SK-N-SH (cell line): ENCODE measurements at regions not wholly inside any gene's neighbourhood (a gene's known extent, or its start where the extent isn't known, plus 50 kb on each side); places are given as distances from the start of the nearest gene placed in this dataset.

ENCODE experiments used
- CTCF ChIA-PET: fragments of 300-600, 350-600 bp; formaldehyde crosslinking; extraction: SDS; loops from one replicate; lab custom pipeline; 2021; lab: Yijun Ruan, JAX
- POLR2A ChIA-PET: fragments of 350-600 bp; sonication (Branson Sonifier 250); formaldehyde crosslinking; extraction: SDS; loops from one replicate; lab custom pipeline; 2020; ENCODE audit warnings: antibody characterized with exemption, inconsistent platforms; lab: Yijun Ruan, JAX
- DNase-seq: peaks from one replicate; pipeline ENCODE4 v3.0.0; 2012
- H2AFZ ChIP-seq: fragments of 200-600 bp; sonication (generic); 2 replicates; pipeline ENCODE4 v1.8.1; 2016; ENCODE audit warnings: antibody characterized with exemption, mild to moderate bottlenecking, low read depth
- H3F3A ChIP-seq: fragments of 200-600 bp; sonication (generic); replicated peaks from 2 replicates; pipeline ENCODE3; 2016; ENCODE audit warnings: antibody characterized with exemption, mild to moderate bottlenecking; ENCODE audit not compliant: insufficient read depth
- H3K27ac ChIP-seq, 2 experiments: fragments of 200-500 bp in 1 of 2; fragments of 200-600 bp in 1 of 2; sonication (Bioruptor generic) in 1 of 2; sonication (generic), shearing (Covaris generic) in 1 of 2; 2 replicates each; pipeline versions ENCODE4 v1.5.1 to v1.6.1; 2014 to 2016; ENCODE audit warnings: low read depth in 2 of 2, inconsistent platforms in 1 of 2, low read length in 1 of 2, mild to moderate bottlenecking in 1 of 2, mixed read lengths in 1 of 2
- H3K27me3 ChIP-seq: fragments of 200-600 bp; sonication (generic), shearing (Covaris generic); 2 replicates; pipeline ENCODE4 v1.6.1; 2016; ENCODE audit warnings: mixed run types; ENCODE audit not compliant: insufficient read depth
- H3K36me3 ChIP-seq, 2 experiments: fragments of 200-500 bp in 1 of 2; fragments of 200-600 bp in 1 of 2; sonication (Bioruptor generic) in 1 of 2; sonication (generic) in 1 of 2; replicated peaks in 1 of 2; 2 replicates each; pipeline versions ENCODE3 to v1.5.1; 2014 to 2016; ENCODE audit warnings: low read length in 1 of 2, mild to moderate bottlenecking in 1 of 2; ENCODE audit not compliant: insufficient read depth in 2 of 2, control insufficient read depth in 1 of 2
- H3K4me1 ChIP-seq, 2 experiments: fragments of 200-500 bp in 1 of 2; fragments of 200-600 bp in 1 of 2; sonication (Bioruptor generic) in 1 of 2; sonication (generic), shearing (Covaris generic) in 1 of 2; 2 replicates each; pipeline versions ENCODE4 v1.5.1 to v1.6.1; 2014 to 2016; ENCODE audit warnings: low read depth in 1 of 2, low read length in 1 of 2, mixed run types in 1 of 2; ENCODE audit not compliant: insufficient read depth in 2 of 2, control insufficient read depth in 1 of 2
- H3K4me2 ChIP-seq: fragments of 200-600 bp; sonication (generic), shearing (Covaris generic); 2 replicates; pipeline ENCODE4 v1.6.1; 2017; ENCODE audit warnings: mixed run types
- H3K4me3 ChIP-seq, 2 experiments: fragments of 200-500 bp in 1 of 2; fragments of 200-600 bp in 1 of 2; sonication (Bioruptor generic) in 1 of 2; sonication (generic), shearing (Covaris generic) in 1 of 2; 2 replicates each; pipeline versions ENCODE4 v1.5.1 to v1.8.1; 2014 to 2016; ENCODE audit warnings: low read depth in 2 of 2, inconsistent platforms in 1 of 2, low read length in 1 of 2, mild to moderate bottlenecking in 1 of 2, mixed read lengths in 1 of 2, moderate library complexity in 1 of 2
- H3K79me2 ChIP-seq: fragments of 200-600 bp; sonication (generic); 2 replicates; pipeline ENCODE4 v1.8.1; 2017; ENCODE audit warnings: mild to moderate bottlenecking; ENCODE audit not compliant: insufficient read depth
- H3K9ac ChIP-seq: fragments of 200-600 bp; sonication (generic); 2 replicates; pipeline ENCODE4 v1.6.1; 2017; ENCODE audit warnings: mixed run types
- H3K9me2 ChIP-seq: fragments of 200-600 bp; sonication (generic); 2 replicates; pipeline ENCODE4 v1.6.1; 2017; ENCODE audit warnings: mixed run types
- H3K9me3 ChIP-seq: fragments of 200-600 bp; sonication (generic); 2 replicates; pipeline ENCODE4 v1.6.1; 2017; ENCODE audit warnings: mixed run types, mild to moderate bottlenecking, moderate library complexity
- H4K20me1 ChIP-seq: fragments of 200-600 bp; sonication (generic); 2 replicates; pipeline ENCODE4 v1.6.1; 2017; ENCODE audit warnings: mild to moderate bottlenecking, mixed run types; ENCODE audit not compliant: insufficient read depth
- ELF1 ChIP-seq: IDR thresholded peaks from 2 replicates; pipeline ENCODE4 v1.4.0; 2012
- FOXM1 ChIP-seq: IDR thresholded peaks from 2 replicates; pipeline ENCODE4 v1.4.0; 2012; ENCODE audit warnings: low read depth, mild to moderate bottlenecking
- JUND ChIP-seq: IDR thresholded peaks from 2 replicates; pipeline ENCODE4 v1.4.0; 2012
- MEF2A ChIP-seq: IDR thresholded peaks from 2 replicates; pipeline ENCODE4 v1.4.0; 2012; ENCODE audit warnings: low read depth, borderline replicate concordance
- PBX3 ChIP-seq: IDR thresholded peaks from 2 replicates; pipeline ENCODE4; 2012
- RAD21 ChIP-seq: IDR thresholded peaks from 2 replicates; pipeline ENCODE4 v1.6.1; 2012; ENCODE audit warnings: mild to moderate bottlenecking, low read length
- TEAD4 ChIP-seq: IDR thresholded peaks from 2 replicates; pipeline ENCODE4 v1.4.0; 2012; ENCODE audit warnings: mild to moderate bottlenecking, borderline replicate concordance; ENCODE audit not compliant: insufficient read depth
- USF2 ChIP-seq: fragments of 150-350 bp; IDR thresholded peaks from 2 replicates; pipeline ENCODE4 v1.6.1; 2017; ENCODE audit warnings: antibody characterized with exemption, low read length, low read depth, borderline replicate concordance
- WGBS: methylation state at CpG from one replicate; pipeline ENCODE4 v1.1.6; 2017; ENCODE audit warnings: low lambda C conversion rate; 5-methylcytosine and 5-hydroxymethylcytosine counted together
- TF ChIP-seq, protein P1 (sequence below): IDR thresholded peaks from 2 replicates; pipeline ENCODE4 v1.4.0; 2012; ENCODE audit warnings: low read depth, borderline replicate concordance

- TF ChIP-seq PBX3: no peak
- no peak for TF ChIP-seq FOXM1
- no peak for TF ChIP-seq USF2
- TF ChIP-seq, all 33 proteins: peak for 0
Observed at GRCh38 chr7:98470485-98471240, 69.8 kb upstream of the BAIAP2L1 start (continued).

- peaks cover 0 to 6% of the 10 kb centered on the region in 2 experiments; a peak in 1 of 4 replicates for H3K4me1 ChIP-seq
- TF ChIP-seq MEF2A (no peak), ELF1 (no peak), JUND (no peak), TEAD4 (no peak)
- TF ChIP-seq, protein P1, sequence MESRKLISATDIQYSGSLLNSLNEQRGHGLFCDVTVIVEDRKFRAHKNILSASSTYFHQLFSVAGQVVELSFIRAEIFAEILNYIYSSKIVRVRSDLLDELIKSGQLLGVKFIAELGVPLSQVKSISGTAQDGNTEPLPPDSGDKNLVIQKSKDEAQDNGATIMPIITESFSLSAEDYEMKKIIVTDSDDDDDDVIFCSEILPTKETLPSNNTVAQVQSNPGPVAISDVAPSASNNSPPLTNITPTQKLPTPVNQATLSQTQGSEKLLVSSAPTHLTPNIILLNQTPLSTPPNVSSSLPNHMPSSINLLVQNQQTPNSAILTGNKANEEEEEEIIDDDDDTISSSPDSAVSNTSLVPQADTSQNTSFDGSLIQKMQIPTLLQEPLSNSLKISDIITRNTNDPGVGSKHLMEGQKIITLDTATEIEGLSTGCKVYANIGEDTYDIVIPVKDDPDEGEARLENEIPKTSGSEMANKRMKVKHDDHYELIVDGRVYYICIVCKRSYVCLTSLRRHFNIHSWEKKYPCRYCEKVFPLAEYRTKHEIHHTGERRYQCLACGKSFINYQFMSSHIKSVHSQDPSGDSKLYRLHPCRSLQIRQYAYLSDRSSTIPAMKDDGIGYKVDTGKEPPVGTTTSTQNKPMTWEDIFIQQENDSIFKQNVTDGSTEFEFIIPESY: no peak
- H3K9me2 ChIP-seq: no peaks in the 10 kb centered on the region
- H3K4me3 ChIP-seq: no peak overlapping the region
- H3F3A ChIP-seq: no peaks in the 10 kb centered on the region
- no peaks in the 10 kb centered on the region for H3K27me3 ChIP-seq
- no peak overlapping the region for H2AFZ ChIP-seq
- H4K20me1 ChIP-seq: no peaks in the 10 kb centered on the region
- no peak overlapping the region for H3K9ac ChIP-seq
- H3K9me3 ChIP-seq: no peaks in the 10 kb centered on the region
- H3K27ac ChIP-seq: no peak overlapping the region
- no peaks in the 10 kb centered on the region for H3K36me3 ChIP-seq
- no peak for DNase-seq
- H3K4me2 ChIP-seq: no peak overlapping the region
- ChIA-PET CTCF (interaction anchor here (0.7 to 1.4 kb wide), 3 partner anchors 13 to 368 kb away, joined by 3 read pairs; no protein-coding TSS in a partner anchor), POLR2A (no interaction called here)
- H3K79me2 ChIP-seq: no peaks in the 10 kb centered on the region
- WGBS: 7% methylated on average over 1 of the region's 1 CpG
Observed at GRCh38 chr7:98469088-98469487, 68.2 kb upstream of the BAIAP2L1 start.

GRCh38 chr7:98467570-98468312 is 66.9 kb upstream of the BAIAP2L1 start:
- no peak overlapping the region for H3K27ac ChIP-seq
- H3K9me3 ChIP-seq: no peaks in the 10 kb centered on the region
- ChIA-PET POLR2A (no interaction called here), CTCF (interaction anchor here (1.2 to 1.4 kb wide), 2 partner anchors 67 to 369 kb away, joined by 3 read pairs; partner anchors contain the start of gene BAIAP2L1)
- no peak overlapping the region for H3K4me2 ChIP-seq
- no peaks in the 10 kb centered on the region for H3K79me2 ChIP-seq
- no peak overlapping the region for H3K4me3 ChIP-seq
- TF ChIP-seq RAD21 (no peak), JUND (no peak)
- H3K9me2 ChIP-seq: no peaks in the 10 kb centered on the region
- H3K27me3 ChIP-seq: no peaks in the 10 kb centered on the region
- no peaks in the 10 kb centered on the region for H4K20me1 ChIP-seq
- H3F3A ChIP-seq: no peaks in the 10 kb centered on the region
- no peaks in the 10 kb centered on the region for H3K36me3 ChIP-seq
- no peak overlapping the region for H3K9ac ChIP-seq
- DNase-seq: no peak
- H2AFZ ChIP-seq: no peak overlapping the region
- peaks cover 0 to 6% of the 10 kb centered on the region in 2 experiments; a peak in 1 of 4 replicates for H3K4me1 ChIP-seq
- WGBS: 36% methylated on average over 8 of the region's 8 CpGs
